PC-3 (cell line): ENCODE measurements at regions not wholly inside any gene's neighbourhood (a gene's known extent, or its start where the extent isn't known, plus 50 kb on each side); places are given as distances from the start of the nearest gene placed in this dataset.

Source experiments
- ATAC-seq: fragments of 200-7000 bp; cut with Tn5 transposase; 2 replicates; pipeline ENCODE4 v1.9.1; 2020; ENCODE audit warnings: mild to moderate bottlenecking, moderate library complexity
- BruUV-seq: library from RNA; stranded (reverse); fragments of 400-500 nt; replicated peaks from 2 replicates; lab custom pipeline; 2021; lab: Mats Ljungman, UMichigan
- CTCF ChIA-PET: fragments of 300-600 bp; sonication (Branson Sonifier 250); formaldehyde crosslinking; loops from one replicate; lab custom pipeline; 2022; ENCODE audit warnings: antibody characterized with exemption; lab: Charles Lee
- POLR2A ChIA-PET: fragments of 300-600 bp; sonication (Branson Sonifier 250); formaldehyde crosslinking; loops from one replicate; lab custom pipeline; 2022; ENCODE audit warnings: antibody characterized with exemption; ENCODE audit not compliant: unreplicated experiment; lab: Charles Lee
- DNase-seq: peaks from one replicate; pipeline ENCODE4 v3.0.0-alpha.2; 2015
- H2AFZ ChIP-seq: fragments of 300-600 bp; sonication (generic); 2 replicates; pipeline ENCODE4 v1.6.0; 2016; ENCODE audit warnings: antibody characterized with exemption, low read length
- H3F3A ChIP-seq: fragments of 300-600 bp; sonication (generic); one replicate; pipeline ENCODE4 v1.6.0; 2017; ENCODE audit warnings: antibody characterized with exemption, low read length, control low read depth, mild to moderate bottlenecking; ENCODE audit not compliant: unreplicated experiment
- H3K27ac ChIP-seq: fragments of 300-600 bp; sonication (generic); 2 replicates; pipeline ENCODE4 v1.5.1; 2016; ENCODE audit warnings: mild to moderate bottlenecking, low read length
- H3K27me3 ChIP-seq: fragments of 300-600 bp; sonication (generic); 2 replicates; pipeline ENCODE4 v1.6.1; 2016; ENCODE audit warnings: low read length, mixed read lengths
- H3K36me3 ChIP-seq: fragments of 300-600 bp; sonication (generic); 2 replicates; pipeline ENCODE4 v1.6.1; 2016; ENCODE audit warnings: low read depth, mixed run types, low read length, mixed read lengths
- H3K4me1 ChIP-seq: fragments of 300-600 bp; sonication (generic); 2 replicates; pipeline ENCODE4 v1.5.1; 2016; ENCODE audit warnings: low read length; ENCODE audit not compliant: insufficient read depth
- H3K4me2 ChIP-seq: fragments of 300-600 bp; sonication (generic); 2 replicates; pipeline ENCODE4 v1.6.0; 2016; ENCODE audit warnings: low read length
- H3K4me3 ChIP-seq: fragments of 300-600 bp; sonication (generic); 2 replicates; pipeline ENCODE4 v1.5.1; 2016; ENCODE audit warnings: mild to moderate bottlenecking, low read length, mixed read lengths
- H3K79me2 ChIP-seq: fragments of 300-600 bp; sonication (generic); 2 replicates; pipeline ENCODE4 v1.6.1; 2017; ENCODE audit warnings: low read length, mixed read lengths
- H3K9ac ChIP-seq: fragments of 300-600 bp; sonication (generic); 2 replicates; pipeline ENCODE4 v1.6.0; 2016; ENCODE audit warnings: mild to moderate bottlenecking, low read length
- H3K9me2 ChIP-seq: fragments of 300-600 bp; sonication (generic); replicated peaks from 2 replicates; pipeline ENCODE4 v1.6.1; 2016; ENCODE audit warnings: mixed run types, low read length, mixed read lengths
- H3K9me3 ChIP-seq: fragments of 300-600 bp; sonication (generic); 2 replicates; pipeline ENCODE4 v1.6.1; 2016; ENCODE audit warnings: low read length, mixed read lengths
- H4K20me1 ChIP-seq: fragments of 300-600 bp; sonication (generic); 2 replicates; pipeline ENCODE4 v1.6.1; 2016; ENCODE audit warnings: low read length, mixed read lengths
- EZH2 ChIP-seq: fragments of 300-600 bp; sonication (generic); IDR thresholded peaks from one replicate; pipeline ENCODE4 v1.6.1; 2017; ENCODE audit warnings: antibody characterized with exemption, mild to moderate bottlenecking, low read length; ENCODE audit not compliant: unreplicated experiment
- EZH2phosphoT487 ChIP-seq: fragments of 300-600 bp; sonication (generic); IDR thresholded peaks from 2 replicates; pipeline ENCODE4 v1.6.1; 2018; ENCODE audit warnings: mild to moderate bottlenecking, antibody characterized with exemption, low read length, borderline replicate concordance
- intact Hi-C: fragments of 100-400 bp; cut with micrococcal nuclease; formaldehyde crosslinking; loops from 2 replicates; pipeline ENCODE4 v1.9.0; 2023
- TF ChIP-seq, protein P1 (sequence below): fragments of 300-600 bp; sonication (generic); conservative IDR thresholded peaks from 2 replicates; pipeline ENCODE4 v1.5.1; 2017; ENCODE audit warnings: antibody characterized with exemption, low read depth, mild to moderate bottlenecking, low read length

GRCh38 chr12:90262251-90262650, 553.6 kb upstream of the ATP2B1 start:
- Histone ChIP-seq H3K4me2 (no peak overlapping the region), H3K9ac (no peak overlapping the region), H3K9me3 (no peaks in the 10 kb centered on the region), H4K20me1 (no peaks in the 10 kb centered on the region), H3K27me3 (no peaks in the 10 kb centered on the region), H3K36me3 (no peaks in the 10 kb centered on the region), H3K27ac (no peak overlapping the region), H3K79me2 (no peaks in the 10 kb centered on the region), H3F3A (no peaks in the 10 kb centered on the region), H3K4me1 (peaks cover 8% of the 10 kb centered on the region), H2AFZ (0 out of 2 replicates have a peak overlapping the region, but pooled peaks have one; percentile 28), H3K9me2 (no peaks in the 10 kb centered on the region), H3K4me3 (no peak overlapping the region)
- DNase-seq (peak; percentile 61), ATAC-seq (peak; percentile 74)
- CTCF ChIA-PET: no interaction called here
- intact Hi-C loops: no loop called here
- BruUV-seq: no TSS peak
- no peak for TF ChIP-seq EZH2
- TF ChIP-seq, protein P1, sequence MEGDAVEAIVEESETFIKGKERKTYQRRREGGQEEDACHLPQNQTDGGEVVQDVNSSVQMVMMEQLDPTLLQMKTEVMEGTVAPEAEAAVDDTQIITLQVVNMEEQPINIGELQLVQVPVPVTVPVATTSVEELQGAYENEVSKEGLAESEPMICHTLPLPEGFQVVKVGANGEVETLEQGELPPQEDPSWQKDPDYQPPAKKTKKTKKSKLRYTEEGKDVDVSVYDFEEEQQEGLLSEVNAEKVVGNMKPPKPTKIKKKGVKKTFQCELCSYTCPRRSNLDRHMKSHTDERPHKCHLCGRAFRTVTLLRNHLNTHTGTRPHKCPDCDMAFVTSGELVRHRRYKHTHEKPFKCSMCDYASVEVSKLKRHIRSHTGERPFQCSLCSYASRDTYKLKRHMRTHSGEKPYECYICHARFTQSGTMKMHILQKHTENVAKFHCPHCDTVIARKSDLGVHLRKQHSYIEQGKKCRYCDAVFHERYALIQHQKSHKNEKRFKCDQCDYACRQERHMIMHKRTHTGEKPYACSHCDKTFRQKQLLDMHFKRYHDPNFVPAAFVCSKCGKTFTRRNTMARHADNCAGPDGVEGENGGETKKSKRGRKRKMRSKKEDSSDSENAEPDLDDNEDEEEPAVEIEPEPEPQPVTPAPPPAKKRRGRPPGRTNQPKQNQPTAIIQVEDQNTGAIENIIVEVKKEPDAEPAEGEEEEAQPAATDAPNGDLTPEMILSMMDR: no peak
- TF ChIP-seq EZH2phosphoT487: no peak
- POLR2A ChIA-PET: no interaction called here

- DNase-seq (no peak), ATAC-seq (no peak)
- H3K4me1 ChIP-seq: peaks cover 8% of the 10 kb centered on the region
- no TSS peak for BruUV-seq
- no peaks in the 10 kb centered on the region for H3K79me2 ChIP-seq
- no peak overlapping the region for H2AFZ ChIP-seq
- H3K9ac ChIP-seq: no peak overlapping the region
- ChIA-PET CTCF (no interaction called here), POLR2A (no interaction called here)
- no peak overlapping the region for H3K27ac ChIP-seq
- no peaks in the 10 kb centered on the region for H3F3A ChIP-seq
- H3K9me3 ChIP-seq: no peaks in the 10 kb centered on the region
- TF ChIP-seq, protein P1: no peak
- TF ChIP-seq EZH2phosphoT487 (no peak), EZH2 (no peak)
- no peak overlapping the region for H3K4me3 ChIP-seq
- H3K4me2 ChIP-seq: no peak overlapping the region
- H4K20me1 ChIP-seq: no peaks in the 10 kb centered on the region
- no peaks in the 10 kb centered on the region for H3K27me3 ChIP-seq
- no peaks in the 10 kb centered on the region for H3K9me2 ChIP-seq
- no peaks in the 10 kb centered on the region for H3K36me3 ChIP-seq
- intact Hi-C loops: no loop called here
Observed at GRCh38 chr12:90261283-90261682, 552.6 kb upstream of the ATP2B1 start.

DNA sequence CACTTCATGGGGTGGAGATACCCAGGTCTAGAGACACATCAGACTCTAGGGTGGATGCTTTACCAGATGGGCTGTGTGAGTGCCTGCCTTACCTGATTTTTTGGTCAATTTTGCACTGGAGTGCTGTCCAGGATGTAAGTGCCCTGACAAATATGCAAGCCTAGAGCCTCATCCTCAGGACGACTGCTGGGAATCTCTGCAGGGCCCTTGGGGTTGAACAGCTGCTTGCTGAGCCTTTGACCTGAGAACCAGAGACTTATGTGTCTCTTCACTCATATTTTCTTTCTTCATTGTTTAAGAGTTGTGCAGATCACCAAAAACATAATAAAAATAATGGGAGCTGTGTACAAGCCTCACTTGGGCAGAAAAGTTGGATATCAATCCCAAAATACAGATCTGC, 551.5 kb upstream of the ATP2B1 start:
- BruUV-seq: no TSS peak
- Histone ChIP-seq H3K4me2 (no peak overlapping the region), H3K4me1 (peaks cover 8% of the 10 kb centered on the region), H3K9ac (no peak overlapping the region), H3K27me3 (no peaks in the 10 kb centered on the region), H3K36me3 (no peaks in the 10 kb centered on the region), H3F3A (no peaks in the 10 kb centered on the region), H3K4me3 (no peak overlapping the region), H3K9me3 (no peaks in the 10 kb centered on the region), H3K79me2 (no peaks in the 10 kb centered on the region), H3K9me2 (no peaks in the 10 kb centered on the region), H2AFZ (no peak overlapping the region), H4K20me1 (no peaks in the 10 kb centered on the region), H3K27ac (no peak overlapping the region)
- no peak for DNase-seq
- TF ChIP-seq EZH2 (no peak), EZH2phosphoT487 (no peak)
- TF ChIP-seq, protein P1: no peak
- CTCF ChIA-PET: no interaction called here
- POLR2A ChIA-PET: no interaction called here
- ATAC-seq: no peak
- intact Hi-C loops: no loop called here
